ENCODE measurements at regions not wholly inside any gene's neighbourhood (a gene's known extent, or its start where the extent isn't known, plus 50 kb on each side); places are given as distances from the start of the nearest gene placed in this dataset.
"Not testable (repeated sequence)": the region's sequence is repeated elsewhere in the genome, so short reads cannot be mapped to it uniquely, and the experiment has no call there.

- no peak for ATAC-seq
- FAIRE-seq = no peak
- no peak for DNase-seq (ENCODE audit: low read depth in 1 of 2, low spot score in 1 of 2)
- TF ChIP-seq HOXB13 (CRISPR knock-in tag; IDR thresholded peaks at IDR 0.05; ENCODE audit: low read depth) (no peak), TP53 (CRISPR knock-in tag; IDR thresholded peaks at IDR 0.05) (no peak)
- Histone ChIP-seq H3K4me3 (no peak overlapping the region), H3K27ac (no peak overlapping the region), H3K4me2 (no peak overlapping the region), H3K9me3 (peaks cover 6% of the 10 kb centered on the region; the same call in 1 of the 3 replicates), H3K4me1 (no peaks in the 10 kb centered on the region)
- ChIA-PET POLR2A (no interaction called here), CTCF (no interaction called here)
- 57% methylated on average over 5 of the region's 23 CpGs for WGBS (ENCODE audit: missing lambda C conversion rate)
Measured at GRCh38 chr20:29448806-29449470, 1808.5 kb upstream of the DEFB115 start.

DNA sequence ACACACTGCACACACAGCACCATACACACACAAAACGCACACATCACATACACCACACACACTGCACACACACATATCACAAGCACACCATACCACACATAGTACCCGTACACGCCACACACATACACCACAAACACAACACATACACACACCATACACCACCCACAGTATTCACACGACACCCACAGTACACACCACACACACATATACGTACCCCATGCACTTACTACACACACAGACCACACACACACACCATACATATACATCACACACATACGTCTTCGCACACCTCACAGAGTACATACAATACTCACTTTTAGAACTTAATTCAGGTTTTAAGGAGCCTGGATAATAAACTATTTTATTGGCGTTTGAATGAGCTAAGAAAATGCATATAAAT is 1805.3 kb upstream of the DEFB115 start:
- 13% methylated on average over 7 of the region's 8 CpGs for WGBS (ENCODE audit: missing lambda C conversion rate)
- H3K4me3 ChIP-seq = no peak overlapping the region
- no peak for ATAC-seq
- no peak for FAIRE-seq
- DNase-seq (ENCODE audit: low read depth in 1 of 2, low spot score in 1 of 2) = no peak
- H3K4me2 ChIP-seq = no peak overlapping the region
- no peak overlapping the region for H3K27ac ChIP-seq
- TF ChIP-seq, protein P1, sequence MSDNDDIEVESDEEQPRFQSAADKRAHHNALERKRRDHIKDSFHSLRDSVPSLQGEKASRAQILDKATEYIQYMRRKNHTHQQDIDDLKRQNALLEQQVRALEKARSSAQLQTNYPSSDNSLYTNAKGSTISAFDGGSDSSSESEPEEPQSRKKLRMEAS (IDR thresholded peaks at IDR 0.05) = no peak
- TF ChIP-seq NFE2L2 (conservative IDR thresholded peaks at IDR 0.05; ENCODE audit: low read length) (no peak), ZC3H11A (IDR thresholded peaks at IDR 0.05) (no peak), HOXB5 (CRISPR knock-in tag; IDR thresholded peaks at IDR 0.05) (no peak), ZFP36 (IDR thresholded peaks at IDR 0.05; ENCODE audit: borderline replicate concordance, partially characterized antibody) (no peak), HMGXB4 (CRISPR knock-in tag; IDR thresholded peaks at IDR 0.05; ENCODE audit: borderline replicate concordance) (no peak), RCOR1 (IDR thresholded peaks at IDR 0.05; ENCODE audit: low read depth, low read length) (no peak), POLR2AphosphoS2 (conservative IDR thresholded peaks at IDR 0.05; ENCODE audit: low read length) (no peak), SREBF2 (IDR thresholded peaks at IDR 0.05) (no peak), NPAS2 (CRISPR knock-in tag; IDR thresholded peaks at IDR 0.05; ENCODE audit: borderline replicate concordance) (no peak), ESRRA (IDR thresholded peaks at IDR 0.05; ENCODE audit: borderline replicate concordance, low read length) (no peak), HOXB13 (CRISPR knock-in tag; IDR thresholded peaks at IDR 0.05; ENCODE audit: low read depth) (no peak), FOXS1 (CRISPR knock-in tag; IDR thresholded peaks at IDR 0.05) (no peak), CTCF (IDR thresholded peaks at IDR 0.05) (no peak), RNF2 (IDR thresholded peaks at IDR 0.05; ENCODE audit: borderline replicate concordance, low read depth) (no peak), HES2 (IDR thresholded peaks at IDR 0.05) (no peak), JUN (IDR thresholded peaks at IDR 0.05) (no peak), CBX8 (IDR thresholded peaks at IDR 0.05) (no peak)
- TF ChIP-seq, protein P2, sequence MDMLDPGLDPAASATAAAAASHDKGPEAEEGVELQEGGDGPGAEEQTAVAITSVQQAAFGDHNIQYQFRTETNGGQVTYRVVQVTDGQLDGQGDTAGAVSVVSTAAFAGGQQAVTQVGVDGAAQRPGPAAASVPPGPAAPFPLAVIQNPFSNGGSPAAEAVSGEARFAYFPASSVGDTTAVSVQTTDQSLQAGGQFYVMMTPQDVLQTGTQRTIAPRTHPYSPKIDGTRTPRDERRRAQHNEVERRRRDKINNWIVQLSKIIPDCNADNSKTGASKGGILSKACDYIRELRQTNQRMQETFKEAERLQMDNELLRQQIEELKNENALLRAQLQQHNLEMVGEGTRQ (IDR thresholded peaks at IDR 0.05) = no peak
- TF ChIP-seq, protein P3, sequence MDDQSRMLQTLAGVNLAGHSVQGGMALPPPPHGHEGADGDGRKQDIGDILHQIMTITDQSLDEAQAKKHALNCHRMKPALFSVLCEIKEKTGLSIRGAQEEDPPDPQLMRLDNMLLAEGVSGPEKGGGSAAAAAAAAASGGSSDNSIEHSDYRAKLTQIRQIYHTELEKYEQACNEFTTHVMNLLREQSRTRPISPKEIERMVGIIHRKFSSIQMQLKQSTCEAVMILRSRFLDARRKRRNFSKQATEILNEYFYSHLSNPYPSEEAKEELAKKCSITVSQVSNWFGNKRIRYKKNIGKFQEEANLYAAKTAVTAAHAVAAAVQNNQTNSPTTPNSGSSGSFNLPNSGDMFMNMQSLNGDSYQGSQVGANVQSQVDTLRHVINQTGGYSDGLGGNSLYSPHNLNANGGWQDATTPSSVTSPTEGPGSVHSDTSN (IDR thresholded peaks at IDR 0.05) = no peak
- CTCF ChIA-PET = no interaction called here
- H3K9me3 ChIP-seq = peaks cover 3% of the 10 kb centered on the region; the same call in 1 of the 3 replicates
- POLR2A ChIA-PET = no interaction called here
- H3K4me1 ChIP-seq = no peaks in the 10 kb centered on the region

DNA sequence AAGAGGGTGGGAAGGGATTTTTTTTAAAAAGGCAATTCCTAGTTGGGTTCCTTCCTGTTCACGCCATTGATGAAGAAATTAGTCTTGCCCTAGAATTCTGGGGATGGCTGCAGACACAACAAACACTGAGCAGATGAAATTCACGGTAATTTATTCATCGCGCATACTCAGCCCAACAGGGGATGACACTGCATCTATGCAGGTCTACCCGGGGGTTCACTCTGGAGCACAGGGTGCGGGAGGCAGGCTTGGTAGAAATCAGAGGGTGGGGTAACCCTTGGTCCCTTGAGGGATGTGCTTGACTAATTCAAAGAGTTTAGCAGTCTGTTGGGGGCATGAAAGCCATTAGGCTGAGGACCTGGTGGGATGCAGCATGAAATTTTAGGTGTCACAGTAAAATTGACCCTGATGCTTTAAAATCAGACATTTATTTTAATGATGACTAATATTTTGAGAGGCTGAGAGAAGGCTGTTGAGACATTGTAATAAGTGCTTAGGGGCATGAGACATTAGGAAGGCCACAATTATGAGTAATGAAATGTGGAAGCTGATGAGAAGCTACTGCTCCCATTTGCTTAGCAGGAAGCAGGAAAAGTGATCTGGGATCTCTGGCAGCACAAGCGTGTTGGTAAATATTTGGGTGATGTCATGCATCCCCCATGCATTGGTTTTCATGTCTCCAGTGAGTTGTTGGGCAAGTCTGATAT is 1800.3 kb upstream of the DEFB115 start:
- POLR2A ChIA-PET; FAIRE-seq; CTCF ChIA-PET; H3K4me1 ChIP-seq; H3K4me2 ChIP-seq; H3K27ac ChIP-seq; H3K4me3 ChIP-seq; DNase-seq (ENCODE audit: low read depth in 1 of 2, low spot score in 1 of 2); ATAC-seq; H3K9me3 ChIP-seq: not testable (repeated sequence)
- WGBS (ENCODE audit: missing lambda C conversion rate) = 19% methylated on average over 7 of the region's 7 CpGs
